Smooth muscle cell (in vitro differentiated cells): ENCODE measurements at regions not wholly inside any gene's neighbourhood (a gene's known extent, or its start where the extent isn't known, plus 50 kb on each side); places are given as distances from the start of the nearest gene placed in this dataset.

Experiments used
- DNase-seq: peaks from one replicate; lab custom pipeline; 2025; ENCODE audit not compliant: unreplicated experiment; lab: John Stamatoyannopoulos, UW
- H2AFZ ChIP-seq: fragments of 200-600 bp; sonication (generic); 2 replicates; pipeline ENCODE4 v1.6.0; 2016; ENCODE audit warnings: antibody characterized with exemption, low read depth, mild to moderate bottlenecking
- H3F3A ChIP-seq: fragments of 200-600 bp; sonication (generic); 2 replicates; pipeline ENCODE4 v1.6.0; 2017; ENCODE audit warnings: antibody characterized with exemption, low read depth
- H3K27ac ChIP-seq: fragments of 200-600 bp; sonication (generic); 2 replicates; pipeline ENCODE4 v1.5.1; 2016; ENCODE audit warnings: low read depth, mild to moderate bottlenecking
- H3K27me3 ChIP-seq: fragments of 200-600 bp; sonication (generic); 2 replicates; pipeline ENCODE4 v1.6.1; 2016; ENCODE audit warnings: low read depth, mild to moderate bottlenecking
- H3K36me3 ChIP-seq: fragments of 200-600 bp; sonication (generic); 2 replicates; pipeline ENCODE4 v1.5.1; 2016; ENCODE audit warnings: low read depth
- H3K4me1 ChIP-seq: fragments of 200-600 bp; sonication (generic); 2 replicates; pipeline ENCODE4 v1.5.1; 2016; ENCODE audit warnings: low read depth
- H3K4me2 ChIP-seq: fragments of 200-600 bp; sonication (generic); 2 replicates; pipeline ENCODE4 v1.6.0; 2016; ENCODE audit warnings: mild to moderate bottlenecking
- H3K4me3 ChIP-seq: fragments of 200-600 bp; sonication (generic); 2 replicates; pipeline ENCODE4 v1.5.1; 2016; ENCODE audit warnings: mild to moderate bottlenecking
- H3K79me2 ChIP-seq: fragments of 200-600 bp; sonication (generic); 2 replicates; pipeline ENCODE4 v1.6.0; 2016; ENCODE audit warnings: low read depth, mild to moderate bottlenecking
- H3K9ac ChIP-seq: fragments of 200-600 bp; sonication (generic); 2 replicates; pipeline ENCODE4 v1.6.0; 2016; ENCODE audit warnings: low read depth
- H3K9me3 ChIP-seq: fragments of 200-600 bp; sonication (generic); replicated peaks from 2 replicates; pipeline ENCODE4 v1.5.1; 2016; ENCODE audit warnings: low read depth
- H4K20me1 ChIP-seq: fragments of 200-600 bp; sonication (generic); 2 replicates; pipeline ENCODE4 v1.6.0; 2016; ENCODE audit warnings: low read depth
- CTCF ChIP-seq: fragments of 200-600 bp; sonication (generic); IDR thresholded peaks from 2 replicates; pipeline ENCODE4 v1.5.1; 2017; ENCODE audit warnings: borderline replicate concordance, mild to moderate bottlenecking, antibody characterized with exemption; ENCODE audit not compliant: insufficient read depth, poor library complexity, severe bottlenecking
- WGBS: methylation state at CpG from one replicate; pipeline ENCODE4 v1.1.7; 2016; ENCODE audit warnings: low lambda C conversion rate; 5-methylcytosine and 5-hydroxymethylcytosine counted together

- 94% methylated on average over 3 of the region's 3 CpGs for WGBS
- H3K36me3 ChIP-seq = no peaks in the 10 kb centered on the region
- no peaks in the 10 kb centered on the region for H3K9me3 ChIP-seq
- no peak overlapping the region for H3K27ac ChIP-seq
- no peaks in the 10 kb centered on the region for H3K4me1 ChIP-seq
- H3F3A ChIP-seq = no peaks in the 10 kb centered on the region
- H3K79me2 ChIP-seq = no peaks in the 10 kb centered on the region
- no peak overlapping the region for H3K9ac ChIP-seq
- H3K27me3 ChIP-seq = no peaks in the 10 kb centered on the region
- no peak for DNase-seq
- no peak overlapping the region for H2AFZ ChIP-seq
- no peak for TF ChIP-seq CTCF
- no peak overlapping the region for H3K4me3 ChIP-seq
- H4K20me1 ChIP-seq = no peaks in the 10 kb centered on the region
- no peak overlapping the region for H3K4me2 ChIP-seq
Observed at GRCh38 chrX:95733426-95733825, 951.2 kb upstream of the DIAPH2 start.

- no peak for DNase-seq
- Histone ChIP-seq H3K4me3 (no peak overlapping the region), H3K79me2 (no peaks in the 10 kb centered on the region), H3K36me3 (no peaks in the 10 kb centered on the region), H3K27me3 (no peaks in the 10 kb centered on the region), H3K4me1 (no peaks in the 10 kb centered on the region), H3F3A (no peaks in the 10 kb centered on the region), H3K4me2 (no peak overlapping the region), H3K27ac (no peak overlapping the region), H3K9me3 (no peaks in the 10 kb centered on the region), H4K20me1 (no peaks in the 10 kb centered on the region), H3K9ac (no peak overlapping the region), H2AFZ (no peak overlapping the region)
- 50% methylated on average over 3 of the region's 3 CpGs for whole genome bisulfite sequencing
- no peak for TF ChIP-seq CTCF
Observed at GRCh38 chrX:95754411-95754810, 930.2 kb upstream of the DIAPH2 start.

- Histone ChIP-seq H3K9ac (no peak overlapping the region), H3F3A (no peaks in the 10 kb centered on the region), H3K4me2 (no peak overlapping the region), H4K20me1 (no peaks in the 10 kb centered on the region), H3K4me1 (peaks cover 3% of the 10 kb centered on the region), H3K4me3 (no peak overlapping the region), H3K9me3 (no peaks in the 10 kb centered on the region), H2AFZ (no peak overlapping the region), H3K27ac (no peak overlapping the region), H3K36me3 (no peaks in the 10 kb centered on the region), H3K79me2 (no peaks in the 10 kb centered on the region), H3K27me3 (no peaks in the 10 kb centered on the region)
- no peak for DNase-seq
- 86% methylated on average over 3 of the region's 3 CpGs for WGBS
- no peak for TF ChIP-seq CTCF
Observed at GRCh38 chrX:95760356-95760755, 924.3 kb upstream of the DIAPH2 start.

- TF ChIP-seq CTCF = peak; percentile 40
- H3K9me3 ChIP-seq = no peaks in the 10 kb centered on the region
- no peak for DNase-seq
- 33% methylated on average over 1 of the region's 1 CpG for WGBS
- H3K27me3 ChIP-seq = no peaks in the 10 kb centered on the region
- no peaks in the 10 kb centered on the region for H3K36me3 ChIP-seq
- H3K79me2 ChIP-seq = no peaks in the 10 kb centered on the region
- no peak overlapping the region for H3K27ac ChIP-seq
- no peak overlapping the region for H3K4me2 ChIP-seq
- no peaks in the 10 kb centered on the region for H4K20me1 ChIP-seq
- H3K4me3 ChIP-seq = no peak overlapping the region
- H3K9ac ChIP-seq = no peak overlapping the region
- peaks cover 3% of the 10 kb centered on the region for H3K4me1 ChIP-seq
- H3F3A ChIP-seq = no peaks in the 10 kb centered on the region
- H2AFZ ChIP-seq = peak overlapping the region; percentile 61
Observed at GRCh38 chrX:95762716-95763115, 921.9 kb upstream of the DIAPH2 start.
